A549 (cell line): ENCODE measurements at regions not wholly inside any gene's neighbourhood (a gene's known extent, or its start where the extent isn't known, plus 50 kb on each side); places are given as distances from the start of the nearest gene placed in this dataset.

Source experiments
- CEBPB ChIP-seq, 2 experiments: fragments of >200 bp in 1 of 2; sonication (Bioruptor Twin) in 1 of 2; formaldehyde crosslinking in 1 of 2; IDR thresholded peaks; 2 replicates each; pipeline ENCODE4 v1.6.1; 2012 to 2016
- NPAS2 ChIP-seq: fragments of 250-450 bp; sonication (Bioruptor Pico); IDR thresholded peaks from 2 replicates; pipeline ENCODE4 v1.8.0; 2022; ENCODE audit warnings: mild to moderate bottlenecking, moderate library complexity, borderline replicate concordance
- NR3C1 ChIP-seq: fragments of >200 bp; sonication (Bioruptor Twin); formaldehyde crosslinking; IDR thresholded peaks from 3 replicates; pipeline ENCODE4 v1.6.1; 2017
- POLR2A ChIP-seq: IDR thresholded peaks from 2 replicates; pipeline ENCODE4 v1.6.1; 2012; ENCODE audit warnings: mild to moderate bottlenecking, low read length
- RAD21 ChIP-seq, 2 experiments: fragments of >200 bp in 1 of 2; sonication (Bioruptor Twin) in 1 of 2; formaldehyde crosslinking in 1 of 2; IDR thresholded peaks in 1 of 2; conservative IDR thresholded peaks in 1 of 2; 2 replicates in 1 of 2; 3 replicates in 1 of 2; pipeline ENCODE4 v1.6.1; 2012 to 2018; ENCODE audit warnings: inconsistent platforms in 1 of 2
- SREBF2 ChIP-seq: fragments of 450-650 bp; IDR thresholded peaks from 2 replicates; pipeline ENCODE4 v1.6.1; 2014; ENCODE audit warnings: mild to moderate bottlenecking, moderate library complexity
- TF ChIP-seq, protein P1 (sequence below): fragments of >200 bp; sonication (Bioruptor Twin); formaldehyde crosslinking; IDR thresholded peaks from 3 replicates; pipeline ENCODE4 v1.5.1; 2016
- TF ChIP-seq, protein P2 (sequence below): IDR thresholded peaks from 2 replicates; pipeline ENCODE4 v1.6.1; 2012; ENCODE audit warnings: low read depth, borderline replicate concordance

- TF ChIP-seq SREBF2, result no peak
- TF ChIP-seq, protein P1, sequence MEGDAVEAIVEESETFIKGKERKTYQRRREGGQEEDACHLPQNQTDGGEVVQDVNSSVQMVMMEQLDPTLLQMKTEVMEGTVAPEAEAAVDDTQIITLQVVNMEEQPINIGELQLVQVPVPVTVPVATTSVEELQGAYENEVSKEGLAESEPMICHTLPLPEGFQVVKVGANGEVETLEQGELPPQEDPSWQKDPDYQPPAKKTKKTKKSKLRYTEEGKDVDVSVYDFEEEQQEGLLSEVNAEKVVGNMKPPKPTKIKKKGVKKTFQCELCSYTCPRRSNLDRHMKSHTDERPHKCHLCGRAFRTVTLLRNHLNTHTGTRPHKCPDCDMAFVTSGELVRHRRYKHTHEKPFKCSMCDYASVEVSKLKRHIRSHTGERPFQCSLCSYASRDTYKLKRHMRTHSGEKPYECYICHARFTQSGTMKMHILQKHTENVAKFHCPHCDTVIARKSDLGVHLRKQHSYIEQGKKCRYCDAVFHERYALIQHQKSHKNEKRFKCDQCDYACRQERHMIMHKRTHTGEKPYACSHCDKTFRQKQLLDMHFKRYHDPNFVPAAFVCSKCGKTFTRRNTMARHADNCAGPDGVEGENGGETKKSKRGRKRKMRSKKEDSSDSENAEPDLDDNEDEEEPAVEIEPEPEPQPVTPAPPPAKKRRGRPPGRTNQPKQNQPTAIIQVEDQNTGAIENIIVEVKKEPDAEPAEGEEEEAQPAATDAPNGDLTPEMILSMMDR, result no peak
- TF ChIP-seq NPAS2 (CRISPR knock-in tag), result no peak
- TF ChIP-seq NR3C1, result no peak
- no peak for TF ChIP-seq CEBPB (IDR thresholded peaks at IDR 0.05)
- no peak for TF ChIP-seq RAD21 (conservative IDR thresholded peaks at IDR 0.05 in 1 of 2, IDR thresholded peaks at IDR 0.05 in 1 of 2)
- TF ChIP-seq POLR2A, result no peak
- TF ChIP-seq, protein P2, sequence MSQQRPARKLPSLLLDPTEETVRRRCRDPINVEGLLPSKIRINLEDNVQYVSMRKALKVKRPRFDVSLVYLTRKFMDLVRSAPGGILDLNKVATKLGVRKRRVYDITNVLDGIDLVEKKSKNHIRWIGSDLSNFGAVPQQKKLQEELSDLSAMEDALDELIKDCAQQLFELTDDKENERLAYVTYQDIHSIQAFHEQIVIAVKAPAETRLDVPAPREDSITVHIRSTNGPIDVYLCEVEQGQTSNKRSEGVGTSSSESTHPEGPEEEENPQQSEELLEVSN, result no peak
These were observed 260.0 kb downstream of the PIK3R1 start for GRCh38 chr5:68475476-68475983.
